Nephron progenitor cell (in vitro differentiated cells): ENCODE measurements at regions not wholly inside any gene's neighbourhood (a gene's known extent, or its start where the extent isn't known, plus 50 kb on each side); places are given as distances from the start of the nearest gene placed in this dataset.

Experiments used
- DNase-seq: peaks from one replicate; pipeline ENCODE4 v3.0.0; 2021
- H3K27ac Mint-ChIP-seq: 2 replicates; pipeline ENCODE4 v1.8.0; 2021; ENCODE audit warnings: mild to moderate bottlenecking, moderate library complexity, mixed read lengths
- H3K27me3 Mint-ChIP-seq: 2 replicates; pipeline ENCODE4 v1.8.0; 2021; ENCODE audit warnings: mild to moderate bottlenecking, low read depth, mixed read lengths; ENCODE audit not compliant: poor library complexity
- H3K36me3 Mint-ChIP-seq: 2 replicates; pipeline ENCODE4 v1.8.0; 2021; ENCODE audit warnings: low read depth, mixed read lengths
- H3K4me1 Mint-ChIP-seq: 2 replicates; pipeline ENCODE4 v1.8.0; 2021; ENCODE audit warnings: mixed read lengths
- H3K4me3 Mint-ChIP-seq: 2 replicates; pipeline ENCODE4 v1.8.0; 2021; ENCODE audit warnings: mild to moderate bottlenecking, moderate library complexity, mixed read lengths
- H3K9me3 Mint-ChIP-seq: 2 replicates; pipeline ENCODE4 v1.8.0; 2021; ENCODE audit warnings: mild to moderate bottlenecking, moderate library complexity, mixed read lengths
- CTCF ChIP-seq: fragments of 200-600 bp; sonication (generic); IDR thresholded peaks from 2 replicates; pipeline ENCODE4 v1.5.0; 2021; ENCODE audit warnings: antibody characterized with exemption

GRCh38 chr7:64099656-64100531 lies 54.7 kb downstream of the ZNF727 start:
- Mint-ChIP-seq H3K4me1 (no peaks in the 10 kb centered on the region), H3K9me3 (peaks cover 70% of the 10 kb centered on the region), H3K27ac (no peak overlapping the region), H3K4me3 (no peak overlapping the region), H3K36me3 (no peaks in the 10 kb centered on the region), H3K27me3 (peaks cover 2% of the 10 kb centered on the region)
- no peak for TF ChIP-seq CTCF
- no peak for DNase-seq

- no peaks in the 10 kb centered on the region for H3K36me3 Mint-ChIP-seq
- peaks cover 2% of the 10 kb centered on the region for H3K27me3 Mint-ChIP-seq
- peaks cover 56% of the 10 kb centered on the region for H3K9me3 Mint-ChIP-seq
- H3K4me1 Mint-ChIP-seq, result no peaks in the 10 kb centered on the region
- no peak for DNase-seq
- no peak for TF ChIP-seq CTCF
- no peak overlapping the region for H3K27ac Mint-ChIP-seq
- no peak overlapping the region for H3K4me3 Mint-ChIP-seq
Measured at GRCh38 chr7:64101126-64101942, 56.1 kb downstream of the ZNF727 start.

- H3K9me3 Mint-ChIP-seq, result peaks cover 49% of the 10 kb centered on the region
- H3K36me3 Mint-ChIP-seq, result no peaks in the 10 kb centered on the region
- H3K27me3 Mint-ChIP-seq, result peaks cover under 1% of the 10 kb centered on the region
- H3K4me3 Mint-ChIP-seq, result no peak overlapping the region
- no peak for TF ChIP-seq CTCF
- DNase-seq, result no peak
- no peaks in the 10 kb centered on the region for H3K4me1 Mint-ChIP-seq
- no peak overlapping the region for H3K27ac Mint-ChIP-seq
Measured at GRCh38 chr7:64101943-64102655, 56.9 kb downstream of the ZNF727 start.

- no peak for TF ChIP-seq CTCF
- H3K9me3 Mint-ChIP-seq, result peaks cover 42% of the 10 kb centered on the region
- H3K4me1 Mint-ChIP-seq, result no peaks in the 10 kb centered on the region
- no peak for DNase-seq
- no peaks in the 10 kb centered on the region for H3K27me3 Mint-ChIP-seq
- no peaks in the 10 kb centered on the region for H3K36me3 Mint-ChIP-seq
- H3K4me3 Mint-ChIP-seq, result no peak overlapping the region
- no peak overlapping the region for H3K27ac Mint-ChIP-seq
Measured at GRCh38 chr7:64102656-64103400, 57.6 kb downstream of the ZNF727 start.

- Mint-ChIP-seq H3K27ac (no peak overlapping the region), H3K36me3 (no peaks in the 10 kb centered on the region), H3K4me3 (no peak overlapping the region), H3K9me3 (peaks cover 52% of the 10 kb centered on the region), H3K27me3 (no peaks in the 10 kb centered on the region), H3K4me1 (no peaks in the 10 kb centered on the region)
- DNase-seq, result no peak
- TF ChIP-seq CTCF, result no peak
Measured at GRCh38 chr7:64113981-64114380, 68.7 kb downstream of the ZNF727 start.
